Neuronal stem cell (in vitro differentiated cells): ENCODE measurements at regions not wholly inside any gene's neighbourhood (a gene's known extent, or its start where the extent isn't known, plus 50 kb on each side); places are given as distances from the start of the nearest gene placed in this dataset.

Experiments
- DNase-seq: peaks from one replicate; pipeline ENCODE4 v3.0.0-alpha.2; 2013; ENCODE audit warnings: low spot score
- H2AFZ ChIP-seq: one replicate; pipeline ENCODE4 v1.6.1; 2013; ENCODE audit warnings: mild to moderate bottlenecking, low read length, inconsistent platforms
- H2AK5ac ChIP-seq: 2 replicates; pipeline ENCODE4 v1.6.1; 2013; ENCODE audit warnings: low read depth, mild to moderate bottlenecking, inconsistent platforms, low read length, moderate library complexity, mixed read lengths
- H2BK120ac ChIP-seq: 2 replicates; pipeline ENCODE4 v1.6.1; 2013; ENCODE audit warnings: low read depth, mild to moderate bottlenecking, inconsistent platforms, low read length, moderate library complexity, mixed read lengths
- H2BK12ac ChIP-seq: one replicate; pipeline ENCODE4 v1.6.1; 2013; ENCODE audit warnings: low read length, inconsistent platforms
- H2BK15ac ChIP-seq: 2 replicates; pipeline ENCODE4 v1.6.1; 2013; ENCODE audit warnings: mild to moderate bottlenecking, low read length, inconsistent platforms, mixed read lengths
- H2BK5ac ChIP-seq: one replicate; pipeline ENCODE4 v1.6.1; 2013; ENCODE audit warnings: inconsistent platforms, mild to moderate bottlenecking, low read length, moderate library complexity
- H3K14ac ChIP-seq: one replicate; pipeline ENCODE4 v1.6.1; 2013; ENCODE audit warnings: low read length, inconsistent platforms
- H3K18ac ChIP-seq: 2 replicates; pipeline ENCODE4 v1.6.1; 2013; ENCODE audit warnings: low read length, inconsistent platforms
- H3K23ac ChIP-seq: 2 replicates; pipeline ENCODE4 v1.6.1; 2013; ENCODE audit warnings: low read depth, mild to moderate bottlenecking, mixed read lengths, low read length, inconsistent platforms; ENCODE audit not compliant: poor library complexity
- H3K27ac ChIP-seq: replicated peaks from 3 replicates; pipeline ENCODE4 v1.5.1; 2013; ENCODE audit warnings: low read length, inconsistent platforms
- H3K27me3 ChIP-seq, 3 experiments: 2 replicates each; pipeline ENCODE4 v1.6.1; 2013; ENCODE audit warnings: low read length in 3 of 3, mild to moderate bottlenecking in 2 of 3, inconsistent platforms in 1 of 3, low read depth in 1 of 3, mixed read lengths in 1 of 3, moderate library complexity in 1 of 3; ENCODE audit not compliant: control insufficient read depth in 3 of 3, insufficient read depth in 3 of 3
- H3K36me3 ChIP-seq, 2 donors: replicated peaks in 1 of 2; 2 replicates each; pipeline ENCODE4 v1.6.1; 2013; ENCODE audit warnings: low read length in 2 of 2; ENCODE audit not compliant: control insufficient read depth in 2 of 2, insufficient read depth in 2 of 2
- H3K4ac ChIP-seq: 2 replicates; pipeline ENCODE4 v1.6.1; 2013; ENCODE audit warnings: inconsistent platforms, mild to moderate bottlenecking, low read length, moderate library complexity
- H3K4me1 ChIP-seq, 2 donors: 1 replicate in 1 of 2; 2 replicates in 1 of 2; pipeline ENCODE4 v1.6.1; 2013; ENCODE audit warnings: low read length in 2 of 2, low read depth in 1 of 2; ENCODE audit not compliant: control insufficient read depth in 2 of 2, insufficient read depth in 1 of 2
- H3K4me2 ChIP-seq: one replicate; pipeline ENCODE4 v1.6.1; 2013; ENCODE audit warnings: mild to moderate bottlenecking, low read length, inconsistent platforms; ENCODE audit not compliant: insufficient read depth, poor library complexity, severe bottlenecking
- H3K4me3 ChIP-seq, 2 donors: 2 replicates each; pipeline ENCODE4 v1.5.1; 2013; ENCODE audit warnings: low read length in 2 of 2, mild to moderate bottlenecking in 2 of 2, inconsistent platforms in 1 of 2, moderate library complexity in 1 of 2
- H3K79me1 ChIP-seq: one replicate; pipeline ENCODE4 v1.6.1; 2013; ENCODE audit warnings: low read depth, mild to moderate bottlenecking, inconsistent platforms, low read length, moderate library complexity
- H3K9ac ChIP-seq: one replicate; pipeline ENCODE4 v1.6.1; 2013; ENCODE audit warnings: mild to moderate bottlenecking, low read depth, low read length, inconsistent platforms; ENCODE audit not compliant: poor library complexity
- H3K9me3 ChIP-seq, 2 donors: replicated peaks in 1 of 2; 2 replicates each; pipeline versions ENCODE3 to v1.6.1; 2013; ENCODE audit warnings: low read length in 2 of 2, mild to moderate bottlenecking in 2 of 2, inconsistent platforms in 1 of 2, low read depth in 1 of 2, mixed read lengths in 1 of 2, moderate library complexity in 1 of 2; ENCODE audit not compliant: control insufficient read depth in 2 of 2, insufficient read depth in 1 of 2
- H4K8ac ChIP-seq: one replicate; pipeline ENCODE4 v1.6.1; 2013; ENCODE audit warnings: low read depth, mild to moderate bottlenecking, inconsistent platforms, low read length, moderate library complexity
- H4K91ac ChIP-seq: one replicate; pipeline ENCODE4 v1.6.1; 2013; ENCODE audit warnings: low read length, low read depth, mild to moderate bottlenecking, inconsistent platforms; ENCODE audit not compliant: poor library complexity
- WGBS, 2 donors: extraction: QIAGEN DNeasy Blood & Tissue Kit; methylation state at CpG; one replicate each; pipeline ENCODE4 v1.1.7; 2013; ENCODE audit warnings: missing lambda C conversion rate in 2 of 2, mixed read lengths in 1 of 2; ENCODE audit not compliant: insufficient read length in 2 of 2, insufficient replicate concordance in 1 of 2; ENCODE audit errors: extremely low coverage in 2 of 2; 5-methylcytosine and 5-hydroxymethylcytosine counted together

DNA sequence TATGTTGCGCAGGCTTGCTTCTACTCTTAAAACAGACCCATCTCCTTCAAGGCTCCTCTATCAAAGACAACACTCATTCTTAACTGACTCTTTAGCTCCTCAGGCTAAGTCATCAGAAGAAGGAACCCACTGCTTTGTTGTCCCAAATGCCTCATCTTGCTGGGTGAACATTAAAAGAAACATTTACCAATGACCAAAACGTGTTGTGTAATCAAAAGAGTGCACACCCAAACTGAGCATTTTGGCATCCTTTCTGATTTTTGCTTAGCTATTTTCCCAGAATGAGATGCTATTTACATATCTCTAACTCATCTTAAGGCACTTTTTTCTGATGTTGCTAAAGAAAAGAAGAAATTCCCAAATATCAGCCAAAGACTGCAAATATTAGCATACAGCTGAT lies 131.7 kb upstream of the VCX3A start:
- Histone ChIP-seq H3K23ac (no peak overlapping the region), H2BK15ac (no peak overlapping the region), H2AK5ac (no peak overlapping the region), H3K27ac (no peak overlapping the region), H2BK120ac (no peak overlapping the region), H3K4me1 (no peaks in the 10 kb centered on the region), H3K18ac (no peak overlapping the region), H3K4ac (no peak overlapping the region), H3K14ac (no peak overlapping the region), H3K4me3 (no peak overlapping the region), H4K8ac (no peak overlapping the region), H3K9me3 (no peaks in the 10 kb centered on the region), H2BK5ac (no peak overlapping the region), H3K79me1 (no peaks in the 10 kb centered on the region), H3K27me3 (no peaks in the 10 kb centered on the region), H3K36me3 (no peaks in the 10 kb centered on the region), H3K4me2 (no peak overlapping the region), H2AFZ (no peak overlapping the region), H4K91ac (no peak overlapping the region), H2BK12ac (no peak overlapping the region), H3K9ac (no peak overlapping the region)
- WGBS, 2 donors = no CpG with 5 or more reads among the region's 2 CpGs
- no peak for DNase-seq

GRCh38 chrX:6661736-6662135 lies 126.8 kb upstream of the VCX3A start:
- H2BK12ac ChIP-seq = no peak overlapping the region
- no peaks in the 10 kb centered on the region for H3K79me1 ChIP-seq
- no peak overlapping the region for H3K4ac ChIP-seq
- no peak overlapping the region for H3K4me3 ChIP-seq
- H4K91ac ChIP-seq = no peak overlapping the region
- no peak overlapping the region for H3K14ac ChIP-seq
- no peaks in the 10 kb centered on the region for H3K9me3 ChIP-seq
- no peak overlapping the region for H2AK5ac ChIP-seq
- H2BK5ac ChIP-seq = no peak overlapping the region
- no peak overlapping the region for H3K18ac ChIP-seq
- H3K27ac ChIP-seq = no peak overlapping the region
- no peak overlapping the region for H2AFZ ChIP-seq
- no peaks in the 10 kb centered on the region for H3K4me1 ChIP-seq
- no peaks in the 10 kb centered on the region for H3K36me3 ChIP-seq
- H3K23ac ChIP-seq = no peak overlapping the region
- no peak for DNase-seq
- H2BK15ac ChIP-seq = no peak overlapping the region
- no CpG with 5 or more reads among the region's 4 CpGs for WGBS, 2 donors
- no peak overlapping the region for H3K4me2 ChIP-seq
- no peak overlapping the region for H2BK120ac ChIP-seq
- H3K9ac ChIP-seq = no peak overlapping the region
- no peak overlapping the region for H4K8ac ChIP-seq
- no peaks in the 10 kb centered on the region for H3K27me3 ChIP-seq

DNA sequence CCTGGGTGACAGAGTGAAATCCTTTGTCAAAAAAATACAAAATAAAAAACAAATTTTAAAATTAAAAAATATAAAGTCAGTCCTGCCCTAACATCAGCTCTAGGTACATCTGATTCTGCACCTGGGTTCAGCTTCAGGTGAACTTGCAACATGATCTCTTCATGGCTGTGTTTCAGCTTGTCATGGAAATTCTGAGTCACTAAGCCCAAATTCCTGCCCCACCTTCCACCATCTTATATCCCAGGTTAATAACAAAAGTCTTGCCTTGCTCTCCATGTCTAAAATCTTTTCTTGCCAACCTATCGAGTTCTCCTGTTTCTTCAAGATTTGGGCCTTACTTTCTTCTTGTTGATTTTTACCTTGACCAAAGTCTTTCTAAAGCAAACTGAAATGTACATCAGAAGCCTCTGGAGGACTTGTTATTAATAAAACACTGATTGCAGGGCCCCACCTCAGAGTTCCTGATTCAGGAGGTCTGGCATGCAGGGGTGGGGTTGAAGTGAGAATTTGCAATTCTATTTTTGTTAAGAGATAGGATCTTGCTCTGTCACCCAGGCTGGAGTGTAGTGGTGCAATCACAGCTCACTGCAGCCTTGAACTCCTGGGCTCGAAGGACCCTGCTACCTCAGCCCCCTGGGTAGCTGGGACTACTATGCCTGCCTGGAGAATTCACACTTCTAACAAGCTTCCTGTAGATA lies 125.8 kb upstream of the VCX3A start:
- H3K9me3 ChIP-seq = no peaks in the 10 kb centered on the region
- H3K4ac ChIP-seq = no peak overlapping the region
- H3K36me3 ChIP-seq = no peaks in the 10 kb centered on the region
- no peak overlapping the region for H3K14ac ChIP-seq
- H2BK12ac ChIP-seq = no peak overlapping the region
- H2BK120ac ChIP-seq = no peak overlapping the region
- no peak for DNase-seq
- no peak overlapping the region for H3K4me2 ChIP-seq
- no peak overlapping the region for H2AK5ac ChIP-seq
- H2BK5ac ChIP-seq = no peak overlapping the region
- H3K4me1 ChIP-seq = no peaks in the 10 kb centered on the region
- no peak overlapping the region for H4K8ac ChIP-seq
- H3K79me1 ChIP-seq = no peaks in the 10 kb centered on the region
- no peak overlapping the region for H2BK15ac ChIP-seq
- H3K4me3 ChIP-seq = no peak overlapping the region
- H3K27ac ChIP-seq = no peak overlapping the region
- no peak overlapping the region for H3K9ac ChIP-seq
- H3K27me3 ChIP-seq = no peaks in the 10 kb centered on the region
- no peak overlapping the region for H3K18ac ChIP-seq
- H3K23ac ChIP-seq = no peak overlapping the region
- WGBS, 2 donors = no CpG with 5 or more reads among the region's 2 CpGs
- no peak overlapping the region for H4K91ac ChIP-seq
- no peak overlapping the region for H2AFZ ChIP-seq

GRCh38 chrX:6645216-6645615 lies 110.3 kb upstream of the VCX3A start:
- no peak overlapping the region for H3K4ac ChIP-seq
- no peak overlapping the region for H2BK12ac ChIP-seq
- no peak overlapping the region for H4K91ac ChIP-seq
- no peak for DNase-seq
- no peak overlapping the region for H2AFZ ChIP-seq
- no peak overlapping the region for H3K23ac ChIP-seq
- H3K36me3 ChIP-seq = no peaks in the 10 kb centered on the region
- H4K8ac ChIP-seq = no peak overlapping the region
- no peak overlapping the region for H2BK15ac ChIP-seq
- H3K9me3 ChIP-seq = no peaks in the 10 kb centered on the region
- no peak overlapping the region for H3K14ac ChIP-seq
- H3K18ac ChIP-seq = no peak overlapping the region
- no peaks in the 10 kb centered on the region for H3K27me3 ChIP-seq
- no peaks in the 10 kb centered on the region for H3K4me1 ChIP-seq
- H2BK5ac ChIP-seq = no peak overlapping the region
- H3K9ac ChIP-seq = no peak overlapping the region
- no peak overlapping the region for H3K27ac ChIP-seq
- no peak overlapping the region for H2AK5ac ChIP-seq
- H3K4me3 ChIP-seq = no peak overlapping the region
- no peak overlapping the region for H2BK120ac ChIP-seq
- no peak overlapping the region for H3K4me2 ChIP-seq
- H3K79me1 ChIP-seq = no peaks in the 10 kb centered on the region
- no CpG with 5 or more reads among the region's 2 CpGs for WGBS, 2 donors
